ENCODE measurements at regions not wholly inside any gene's neighbourhood (a gene's known extent, or its start where the extent isn't known, plus 50 kb on each side); places are given as distances from the start of the nearest gene placed in this dataset.

- intact Hi-C loops (cut with DNase I): no loop called here
- Histone ChIP-seq H3K27ac (no peak overlapping the region), H3K4me3 (no peak overlapping the region), H3K9me3 (no peaks in the 10 kb centered on the region), H3K27me3 (replicated peaks; ENCODE audit: insufficient read depth) (no peaks in the 10 kb centered on the region), H3K4me1 (replicated peaks) (no peaks in the 10 kb centered on the region), H3K36me3 (no peaks in the 10 kb centered on the region)
- DNase-seq (ENCODE audit: low spot score): no peak
- TF ChIP-seq POLR2AphosphoS5 (IDR thresholded peaks at IDR 0.05) (no peak), POLR2A (IDR thresholded peaks at IDR 0.05) (no peak)
- TF ChIP-seq, protein P1, sequence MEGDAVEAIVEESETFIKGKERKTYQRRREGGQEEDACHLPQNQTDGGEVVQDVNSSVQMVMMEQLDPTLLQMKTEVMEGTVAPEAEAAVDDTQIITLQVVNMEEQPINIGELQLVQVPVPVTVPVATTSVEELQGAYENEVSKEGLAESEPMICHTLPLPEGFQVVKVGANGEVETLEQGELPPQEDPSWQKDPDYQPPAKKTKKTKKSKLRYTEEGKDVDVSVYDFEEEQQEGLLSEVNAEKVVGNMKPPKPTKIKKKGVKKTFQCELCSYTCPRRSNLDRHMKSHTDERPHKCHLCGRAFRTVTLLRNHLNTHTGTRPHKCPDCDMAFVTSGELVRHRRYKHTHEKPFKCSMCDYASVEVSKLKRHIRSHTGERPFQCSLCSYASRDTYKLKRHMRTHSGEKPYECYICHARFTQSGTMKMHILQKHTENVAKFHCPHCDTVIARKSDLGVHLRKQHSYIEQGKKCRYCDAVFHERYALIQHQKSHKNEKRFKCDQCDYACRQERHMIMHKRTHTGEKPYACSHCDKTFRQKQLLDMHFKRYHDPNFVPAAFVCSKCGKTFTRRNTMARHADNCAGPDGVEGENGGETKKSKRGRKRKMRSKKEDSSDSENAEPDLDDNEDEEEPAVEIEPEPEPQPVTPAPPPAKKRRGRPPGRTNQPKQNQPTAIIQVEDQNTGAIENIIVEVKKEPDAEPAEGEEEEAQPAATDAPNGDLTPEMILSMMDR (IDR thresholded peaks at IDR 0.05): no peak
Measured at GRCh38 chr10:23630376-23630775, 191.5 kb downstream of the OTUD1 start.

DNA sequence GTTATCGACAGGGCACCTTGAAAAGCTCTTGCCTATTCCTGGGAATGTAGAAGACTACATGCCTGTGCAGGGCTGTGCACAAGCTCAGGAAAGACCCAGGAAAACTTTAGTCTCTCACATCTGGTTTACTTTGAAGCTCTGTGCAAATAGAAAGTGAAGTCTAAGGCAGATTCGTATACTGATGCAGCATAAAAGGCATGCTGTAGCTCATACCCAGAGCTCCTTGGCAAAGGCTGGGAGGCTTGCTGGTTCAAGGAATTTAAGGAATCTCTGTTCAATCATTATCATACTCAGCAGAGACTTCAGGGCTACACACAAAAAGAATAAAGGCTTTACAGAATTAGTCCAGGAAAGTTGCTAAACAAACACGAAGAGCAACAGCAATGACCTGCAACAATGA is 192.0 kb downstream of the OTUD1 start:
- no peak for DNase-seq (ENCODE audit: low spot score)
- TF ChIP-seq, protein P1 (IDR thresholded peaks at IDR 0.05): no peak
- TF ChIP-seq POLR2A (IDR thresholded peaks at IDR 0.05) (no peak), POLR2AphosphoS5 (IDR thresholded peaks at IDR 0.05) (no peak)
- 35% methylated on average over 3 of the region's 3 CpGs for WGBS
- Histone ChIP-seq H3K27me3 (replicated peaks; ENCODE audit: insufficient read depth) (no peaks in the 10 kb centered on the region), H3K4me1 (replicated peaks) (no peaks in the 10 kb centered on the region), H3K27ac (no peak overlapping the region), H3K9me3 (no peaks in the 10 kb centered on the region), H3K36me3 (no peaks in the 10 kb centered on the region), H3K4me3 (no peak overlapping the region)
- intact Hi-C loops (cut with DNase I): no loop called here

DNA sequence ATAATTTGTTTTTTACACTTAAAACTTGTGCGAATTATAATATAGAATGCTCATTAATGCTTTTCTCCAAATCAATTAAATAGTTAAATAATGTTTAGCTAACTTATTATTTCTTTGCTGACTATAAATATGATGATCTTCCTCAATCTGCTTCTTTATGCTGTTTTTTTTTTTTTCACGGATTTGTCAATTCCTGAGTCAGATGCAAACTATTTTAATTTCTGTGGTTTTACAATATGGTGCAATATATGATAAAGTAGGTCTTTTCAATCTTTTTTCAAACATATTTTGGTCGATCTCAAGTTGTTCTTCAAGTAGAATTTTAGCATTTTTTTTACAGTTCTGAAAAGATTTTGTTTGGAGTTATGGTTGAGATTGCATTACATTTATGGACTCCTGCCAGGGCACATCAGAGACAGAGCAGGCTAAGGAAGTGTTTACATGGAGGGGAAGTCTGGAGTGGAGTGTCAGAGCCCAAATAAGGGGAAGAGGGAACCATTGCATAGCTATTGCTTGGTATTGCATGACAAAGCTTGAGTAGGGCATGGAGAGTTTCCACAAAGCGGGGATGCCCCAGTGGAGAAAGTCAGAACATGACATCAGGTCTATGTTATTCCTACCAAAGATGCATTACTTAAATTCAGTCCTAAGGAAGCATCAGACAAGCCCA is 204.4 kb downstream of the OTUD1 start:
- no peaks in the 10 kb centered on the region for H3K27me3 ChIP-seq (replicated peaks; ENCODE audit: insufficient read depth)
- DNase-seq (ENCODE audit: low spot score): no peak
- intact Hi-C loops (cut with DNase I): no loop called here
- no peak overlapping the region for H3K4me3 ChIP-seq
- no peaks in the 10 kb centered on the region for H3K36me3 ChIP-seq
- H3K4me1 ChIP-seq (replicated peaks): no peaks in the 10 kb centered on the region
- no peak overlapping the region for H3K27ac ChIP-seq
- WGBS: 81% methylated on average over 4 of the region's 4 CpGs
- no peaks in the 10 kb centered on the region for H3K9me3 ChIP-seq
- TF ChIP-seq POLR2AphosphoS5 (IDR thresholded peaks at IDR 0.05) (no peak), POLR2A (IDR thresholded peaks at IDR 0.05) (no peak)
- TF ChIP-seq, protein P1 (IDR thresholded peaks at IDR 0.05): no peak

GRCh38 chr10:23648618-23649017 is 209.7 kb downstream of the OTUD1 start:
- H3K27ac ChIP-seq: no peak overlapping the region
- H3K9me3 ChIP-seq: no peaks in the 10 kb centered on the region
- no peak for DNase-seq (ENCODE audit: low spot score)
- H3K4me1 ChIP-seq (replicated peaks): no peaks in the 10 kb centered on the region
- no peaks in the 10 kb centered on the region for H3K27me3 ChIP-seq (replicated peaks; ENCODE audit: insufficient read depth)
- TF ChIP-seq, protein P1 (IDR thresholded peaks at IDR 0.05): no peak
- TF ChIP-seq POLR2AphosphoS5 (IDR thresholded peaks at IDR 0.05): no peak
- TF ChIP-seq POLR2A (IDR thresholded peaks at IDR 0.05): no peak
- WGBS: 66% methylated on average over 2 of the region's 2 CpGs
- no peaks in the 10 kb centered on the region for H3K36me3 ChIP-seq
- H3K4me3 ChIP-seq: no peak overlapping the region
- intact Hi-C loops (cut with DNase I): no loop called here

DNA sequence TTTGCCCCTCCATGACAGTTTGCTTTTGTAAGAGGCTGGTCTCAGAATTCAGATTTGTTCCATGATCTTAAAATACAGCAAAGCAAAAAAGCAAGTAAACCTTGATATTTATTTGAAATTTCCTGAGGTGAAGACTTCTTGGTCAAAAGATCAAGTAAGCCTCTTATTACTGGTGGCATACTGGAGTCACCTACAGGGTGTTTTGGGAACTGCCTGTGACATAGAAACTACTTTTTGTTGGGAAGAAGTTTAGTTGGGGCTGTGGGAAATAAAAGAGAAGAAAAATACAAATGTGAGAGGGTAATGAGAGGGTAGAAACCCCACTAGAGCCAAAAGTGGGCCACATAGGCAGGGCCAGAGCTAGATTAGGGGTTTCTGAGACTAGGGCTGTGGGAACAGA is 217.9 kb downstream of the OTUD1 start:
- Histone ChIP-seq H3K4me1 (replicated peaks) (no peaks in the 10 kb centered on the region), H3K9me3 (no peaks in the 10 kb centered on the region), H3K36me3 (no peaks in the 10 kb centered on the region), H3K27ac (no peak overlapping the region), H3K27me3 (replicated peaks; ENCODE audit: insufficient read depth) (no peaks in the 10 kb centered on the region), H3K4me3 (no peak overlapping the region)
- intact Hi-C loops (cut with DNase I): no loop called here
- TF ChIP-seq POLR2AphosphoS5 (IDR thresholded peaks at IDR 0.05): no peak
- TF ChIP-seq, protein P1 (IDR thresholded peaks at IDR 0.05): peak in 2 of 4 experiments; percentile 22 to 25
- no peak for DNase-seq (ENCODE audit: low spot score)

Data from prostate gland (tissue), 2 donors.